Posterior vena cava (tissue), 2 donors: ENCODE measurements at regions not wholly inside any gene's neighbourhood (a gene's known extent, or its start where the extent isn't known, plus 50 kb on each side); places are given as distances from the start of the nearest gene placed in this dataset.

Experiments used
- DNase-seq: peaks from one replicate; pipeline ENCODE4 v3.0.0-alpha.2; 2020; ENCODE audit warnings: low spot score
- intact Hi-C, 2 donors: fragments of 100-400 bp; cut with DNase I; formaldehyde crosslinking; loops; one replicate each; pipeline versions ENCODE4 v1.14.1 to v1.14.2; 2022 to 2023
- donor health status: DM: yes; HTN: yes; CAD: no.
- donor health status: DM: yes; HTN: yes; CAD: no.

DNA sequence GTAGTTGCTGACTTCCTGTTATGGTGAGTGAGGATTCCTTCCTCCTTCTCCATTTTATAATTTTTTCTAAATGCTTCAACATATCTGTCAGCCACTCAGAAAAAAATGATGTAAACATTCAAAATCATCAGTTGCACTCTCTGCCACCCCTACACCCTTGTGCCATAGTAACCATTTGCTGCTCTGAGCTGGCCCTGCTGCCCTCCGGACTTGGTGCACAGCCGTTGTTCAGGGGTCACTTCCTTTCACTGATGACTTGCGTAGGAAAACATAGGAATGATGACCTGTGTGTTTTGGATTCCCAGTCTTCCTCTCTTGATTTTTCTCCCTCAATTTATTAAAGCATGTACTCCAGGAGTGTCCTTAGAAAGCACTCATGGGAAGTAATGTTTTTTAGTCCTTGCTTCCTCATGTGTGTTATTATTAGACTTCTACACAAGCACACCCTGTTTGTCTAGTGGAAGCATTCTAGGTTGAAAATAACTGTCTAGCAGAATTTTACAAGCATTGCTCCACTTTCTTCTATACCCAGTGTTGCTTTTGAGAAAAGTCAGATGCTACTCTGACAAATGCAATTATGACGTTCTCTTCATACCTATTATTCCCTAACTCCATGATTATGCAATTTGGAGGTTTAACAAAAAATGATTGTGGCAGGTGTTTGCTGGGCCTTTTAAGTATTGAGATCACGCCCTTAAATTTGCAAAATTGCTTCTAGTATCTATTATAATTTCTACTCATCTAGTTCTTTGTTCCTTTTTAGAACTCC is 62.6 kb upstream of the MTPN start:
- intact Hi-C loops = loop anchor here in 1 of 2 donors (10.0 kb wide), 1 partner anchor 585 kb away; no protein-coding TSS in a partner anchor
- no peak for DNase-seq

DNA sequence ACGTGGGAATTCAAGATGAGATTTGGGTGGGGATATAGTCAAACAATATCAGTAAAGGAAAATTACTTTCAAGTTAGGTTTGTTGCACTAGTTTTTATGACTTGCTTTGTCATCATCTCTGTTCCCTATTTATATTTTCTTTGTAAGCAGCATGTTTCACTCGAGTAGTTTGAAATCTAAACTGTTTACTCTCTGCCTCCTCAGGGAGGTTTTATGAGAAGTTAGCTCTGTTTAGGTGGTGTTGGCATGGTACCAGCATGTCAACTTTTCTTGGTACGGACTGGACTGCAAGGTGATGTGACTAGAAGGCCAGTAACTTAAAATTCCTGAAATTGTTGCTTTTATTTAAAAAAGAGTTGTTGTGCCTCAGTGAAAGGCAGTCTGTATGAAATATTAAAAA is 59.2 kb upstream of the MTPN start:
- intact Hi-C loops = no loop called here
- DNase-seq = no peak

DNA sequence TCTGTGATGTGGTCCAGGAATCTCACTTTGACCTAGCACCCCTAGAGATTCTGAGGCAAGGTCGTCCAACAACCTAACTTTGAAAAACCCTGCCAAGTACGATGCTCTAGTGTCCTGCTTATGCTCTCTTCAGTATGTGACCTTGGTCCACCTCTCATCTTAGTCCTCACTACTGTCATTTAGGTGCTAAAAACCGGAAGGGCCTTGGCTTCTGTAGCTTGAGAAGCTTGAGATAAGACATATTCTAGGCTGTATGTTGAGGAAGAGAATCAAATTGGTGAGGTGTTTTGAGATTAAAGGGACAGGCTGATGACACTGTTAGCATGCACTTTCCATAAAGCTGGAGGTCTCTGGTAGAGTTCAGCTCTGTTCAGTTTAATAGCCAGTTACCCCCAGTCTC is 57.0 kb upstream of the MTPN start:
- intact Hi-C loops = no loop called here

DNA sequence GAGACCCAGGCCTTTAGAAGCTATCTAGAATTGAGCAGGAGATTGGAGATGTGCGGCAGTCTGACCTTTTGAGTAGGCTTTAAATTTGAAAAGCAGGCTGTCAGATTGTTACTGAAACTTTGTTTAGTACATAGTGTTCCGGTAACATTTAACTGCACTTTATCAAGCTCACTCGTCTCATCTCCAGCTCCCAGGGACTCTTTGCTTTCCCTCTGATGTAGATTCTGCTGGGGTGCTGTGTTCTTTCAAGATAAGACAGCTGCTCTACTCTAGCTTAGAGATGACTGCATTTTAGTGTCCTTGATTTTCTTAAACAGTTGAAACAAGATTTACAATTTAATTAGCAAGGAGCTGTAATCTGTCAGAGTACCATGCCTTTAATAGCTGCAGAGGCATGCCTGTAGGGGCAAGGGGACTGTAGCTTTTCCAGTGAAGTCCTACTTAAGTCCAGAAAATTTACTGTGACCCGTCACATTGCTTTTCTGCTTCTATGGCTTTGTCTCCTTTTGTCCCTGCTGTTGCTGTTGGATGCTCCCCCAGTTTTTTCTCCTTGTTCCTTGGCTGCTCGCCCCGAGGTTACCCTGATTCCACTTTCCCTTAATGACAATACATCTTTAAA is 56.4 kb upstream of the MTPN start:
- intact Hi-C loops = no loop called here
- no peak for DNase-seq

More for the DNA sequence above, 57.0 kb upstream of the MTPN start:
- DNase-seq = no peak

DNA sequence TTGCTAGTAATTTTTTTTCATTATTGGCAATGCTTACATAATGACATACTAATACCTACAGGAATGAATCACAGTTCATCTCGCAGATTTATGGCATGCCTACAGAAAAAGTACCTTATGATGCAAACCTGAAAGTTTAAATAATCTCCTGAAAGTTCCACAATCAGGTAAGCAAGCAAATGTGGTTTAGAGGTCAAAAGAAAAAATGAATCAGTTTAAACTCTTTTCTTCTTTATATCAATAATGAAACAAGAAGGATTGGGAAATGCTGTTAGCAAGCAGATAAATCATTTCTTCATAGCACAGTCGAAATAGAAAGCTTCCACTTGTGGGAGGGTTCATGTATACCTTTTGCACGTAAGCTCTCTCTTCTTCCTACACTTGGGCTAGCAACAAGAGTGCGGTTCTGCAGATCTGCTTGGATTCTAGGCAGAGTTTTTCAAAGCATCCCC is 53.7 kb upstream of the MTPN start:
- no peak for DNase-seq
- intact Hi-C loops = no loop called here

DNA sequence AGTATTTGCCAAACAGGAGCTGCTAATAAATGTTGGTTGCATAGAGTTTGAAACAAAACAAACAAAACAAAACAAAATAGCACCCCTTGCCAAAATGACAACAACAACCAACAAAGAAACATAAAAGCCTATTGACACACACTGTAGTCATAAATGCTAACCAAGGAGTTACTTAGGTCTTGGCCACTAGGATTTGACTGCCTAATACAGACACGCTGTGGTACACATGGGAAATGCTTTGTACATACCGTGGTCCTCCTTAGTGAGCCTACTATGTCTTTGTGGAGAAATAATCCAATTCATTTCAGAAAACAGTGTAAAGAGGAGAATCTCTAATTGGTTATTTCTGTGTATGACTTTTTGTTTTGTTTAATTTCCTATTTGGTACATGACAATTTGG is 53.2 kb upstream of the MTPN start:
- intact Hi-C loops = no loop called here
- no peak for DNase-seq

DNA sequence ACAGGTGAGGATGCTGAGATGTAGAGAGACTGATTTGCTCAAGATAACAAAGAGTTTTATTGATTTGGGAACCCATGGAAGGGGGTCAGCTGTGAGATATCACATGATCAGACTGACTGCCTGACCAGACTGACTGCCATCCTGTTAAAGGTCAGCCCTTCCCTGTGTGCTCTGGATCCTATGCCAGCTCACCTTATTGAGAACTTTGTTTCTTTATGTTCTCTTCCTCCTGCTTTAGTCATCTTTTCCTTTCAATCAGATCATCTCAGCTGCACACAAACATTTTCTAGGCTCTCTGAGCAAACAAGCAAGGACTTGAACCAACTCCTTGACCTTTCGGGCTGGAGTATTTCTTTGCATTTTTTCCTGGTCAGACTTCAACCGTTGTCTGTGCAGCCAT is 50.0 kb upstream of the MTPN start:
- no peak for DNase-seq
- intact Hi-C loops = no loop called here
